B cell (primary cell): ENCODE measurements at regions not wholly inside any gene's neighbourhood (a gene's known extent, or its start where the extent isn't known, plus 50 kb on each side); places are given as distances from the start of the nearest gene placed in this dataset.

ENCODE experiments used
- ATAC-seq: fragments of 200-7000 bp; cut with Tn5 transposase; one replicate; pipeline ENCODE4 v1.10.0; 2021; ENCODE audit warnings: low read depth, mild to moderate bottlenecking, moderate number of reproducible peaks, moderate library complexity
- CTCF ChIA-PET: fragments of 350-600 bp; sonication (Branson Sonifier 250); formaldehyde crosslinking; loops from one replicate; lab custom pipeline; 2021; ENCODE audit warnings: antibody characterized with exemption, inconsistent platforms; lab: Charles Lee
- POLR2A ChIA-PET: fragments of 350-600 bp; sonication (Branson Sonifier 250); formaldehyde crosslinking; loops from one replicate; lab custom pipeline; 2021; ENCODE audit warnings: antibody characterized with exemption; lab: Charles Lee
- DNase-seq: peaks from one replicate; pipeline ENCODE4 v3.0.0; 2013
- H2AFZ ChIP-seq: 2 replicates; pipeline ENCODE4 v1.6.1; 2012; ENCODE audit warnings: mild to moderate bottlenecking, low read depth, low read length; ENCODE audit not compliant: insufficient read depth, poor library complexity, severe bottlenecking
- H3K27ac ChIP-seq, 2 donors: 1 replicate in 1 of 2; 2 replicates in 1 of 2; pipeline ENCODE4 v1.5.1; 2012 to 2013; ENCODE audit warnings: low read length in 2 of 2, mild to moderate bottlenecking in 2 of 2, moderate library complexity in 1 of 2
- H3K27me3 ChIP-seq, 4 experiments: fragments of 200-600 bp in 1 of 4; sonication (generic) in 1 of 4; replicated peaks in 1 of 4; 1 replicate in 2 of 4; 2 replicates in 2 of 4; pipeline versions ENCODE4 v1.6.1 to v1.7.0; 2013 to 2016; ENCODE audit warnings: low read length in 3 of 4, mild to moderate bottlenecking in 2 of 4, mixed read lengths in 1 of 4, moderate library complexity in 1 of 4; ENCODE audit not compliant: insufficient read depth in 4 of 4, control insufficient read depth in 3 of 4; ENCODE audit errors: control extremely low read depth in 1 of 4
- H3K36me3 ChIP-seq, 2 experiments: replicated peaks in 1 of 2; 1 replicate in 1 of 2; 2 replicates in 1 of 2; pipeline versions ENCODE4 v1.6.1 to v1.7.1; 2013; ENCODE audit warnings: low read length in 1 of 2; ENCODE audit not compliant: insufficient read depth in 2 of 2, control insufficient read depth in 1 of 2; ENCODE audit errors: control extremely low read depth in 1 of 2, extremely low read depth in 1 of 2
- H3K4me1 ChIP-seq, 2 donors: fragments of 200-600 bp in 1 of 2; sonication (generic) in 1 of 2; 1 replicate in 1 of 2; 2 replicates in 1 of 2; pipeline versions ENCODE4 v1.5.1 to v1.6.1; 2013 to 2017; ENCODE audit warnings: low read length in 2 of 2; ENCODE audit not compliant: control insufficient read depth in 2 of 2, insufficient read depth in 2 of 2
- H3K4me2 ChIP-seq: replicated peaks from 2 replicates; pipeline ENCODE3; 2012; ENCODE audit warnings: mild to moderate bottlenecking, low read depth, low read length; ENCODE audit not compliant: poor library complexity, severe bottlenecking
- H3K4me3 ChIP-seq, 5 experiments: fragments of 200-600 bp in 1 of 5; sonication (generic) in 1 of 5; 1 replicate in 3 of 5; 2 replicates in 2 of 5; pipeline versions ENCODE4 v1.5.1 to v1.7.0; 2011 to 2016; ENCODE audit warnings: low read length in 4 of 5, mild to moderate bottlenecking in 4 of 5, low read depth in 2 of 5, control low read depth in 1 of 5, moderate library complexity in 1 of 5; ENCODE audit not compliant: insufficient read depth in 1 of 5; ENCODE audit errors: control extremely low read depth in 1 of 5, extremely low read depth in 1 of 5
- H3K79me2 ChIP-seq: fragments of 200-600 bp; sonication (generic); one replicate; pipeline ENCODE4 v1.6.0; 2016; ENCODE audit warnings: low read length; ENCODE audit not compliant: control insufficient read depth, insufficient read depth
- H3K9ac ChIP-seq: fragments of 200-600 bp; sonication (generic); 2 replicates; pipeline ENCODE4 v1.6.1; 2017; ENCODE audit warnings: mild to moderate bottlenecking, low read length, moderate library complexity
- H3K9me3 ChIP-seq, 3 donors: one replicate each; pipeline versions ENCODE4 v1.6.1 to v1.7.1; 2013; ENCODE audit warnings: low read length in 2 of 3; ENCODE audit not compliant: control insufficient read depth in 2 of 3, insufficient read depth in 1 of 3; ENCODE audit errors: control extremely low read depth in 1 of 3
- H4K20me1 ChIP-seq: 2 replicates; pipeline ENCODE4 v1.6.0; 2012; ENCODE audit warnings: mild to moderate bottlenecking, low read length; ENCODE audit not compliant: insufficient read depth, control insufficient read depth, poor library complexity, severe bottlenecking
- H3K27ac Mint-ChIP-seq: one replicate; pipeline ENCODE4 v1.8.0; 2021; ENCODE audit warnings: mixed read lengths
- H3K27me3 Mint-ChIP-seq: one replicate; pipeline ENCODE4 v1.8.0; 2021; ENCODE audit warnings: mixed read lengths
- H3K4me1 Mint-ChIP-seq: one replicate; pipeline ENCODE4 v1.8.0; 2021; ENCODE audit warnings: mixed read lengths
- H3K4me3 Mint-ChIP-seq: one replicate; pipeline ENCODE4 v1.8.0; 2021; ENCODE audit warnings: mixed read lengths
- H3K9me3 Mint-ChIP-seq: one replicate; pipeline ENCODE4 v1.8.0; 2022; ENCODE audit warnings: mixed read lengths; ENCODE audit not compliant: insufficient read depth
- CTCF ChIP-seq: fragments of 200-600 bp; IDR thresholded peaks from one replicate; pipeline ENCODE4 v1.8.0; 2022; ENCODE audit warnings: antibody characterized with exemption, mild to moderate bottlenecking
- EZH2 ChIP-seq: IDR thresholded peaks from 2 replicates; pipeline ENCODE4 v1.6.1; 2012; ENCODE audit warnings: borderline replicate concordance, low read depth, mild to moderate bottlenecking, moderate library complexity, low read length; ENCODE audit not compliant: insufficient read depth, poor library complexity, severe bottlenecking
- WGBS: methylation state at CpG from one replicate; pipeline ENCODE4 v1.1.5; 2013; ENCODE audit warnings: missing lambda C conversion rate; ENCODE audit not compliant: insufficient coverage; 5-methylcytosine and 5-hydroxymethylcytosine counted together
- intact Hi-C: fragments of 100-400 bp; cut with micrococcal nuclease; formaldehyde crosslinking; loops from one replicate; pipeline ENCODE4 v1.10.0; 2022

GRCh38 chr5:71924980-71925379 lies 182.3 kb upstream of the MAP1B start:
- Histone ChIP-seq H2AFZ (no peak overlapping the region), H3K9me3 (peaks cover 0 to 4% (median 0%) of the 10 kb centered on the region in 3 donors)

GRCh38 chr5:71925608-71926091 lies 181.6 kb upstream of the MAP1B start:
- Histone ChIP-seq H3K36me3 (no peaks in the 10 kb centered on the region), H3K4me2 (no peak overlapping the region), H3K79me2 (no peaks in the 10 kb centered on the region), H4K20me1 (no peaks in the 10 kb centered on the region), H3K4me1 (no peaks in the 10 kb centered on the region), H3K9ac (no peak overlapping the region), H3K27me3 (no peaks in the 10 kb centered on the region), H3K27ac (no peak overlapping the region), H2AFZ (no peak overlapping the region), H3K4me3 (no peak overlapping the region), H3K9me3 (peaks cover 0 to 4% (median 0%) of the 10 kb centered on the region in 3 donors)
- Mint-ChIP-seq H3K27me3 (peaks cover 5% of the 10 kb centered on the region), H3K4me1 (no peaks in the 10 kb centered on the region), H3K4me3 (no peak overlapping the region), H3K27ac (no peak overlapping the region), H3K9me3 (no peaks in the 10 kb centered on the region)
- intact Hi-C loops = no loop called here
- POLR2A ChIA-PET = no interaction called here
- TF ChIP-seq EZH2 (no peak), CTCF (no peak)
- ATAC-seq (no peak), DNase-seq (no peak)
- CTCF ChIA-PET = no interaction called here
- WGBS = 80% methylated on average over 2 of the region's 4 CpGs

More at GRCh38 chr5:71924980-71925379, 182.3 kb upstream of the MAP1B start:
- ChIA-PET POLR2A (no interaction called here), CTCF (no interaction called here)
- Histone ChIP-seq H3K4me1 (no peaks in the 10 kb centered on the region), H3K27ac (no peak overlapping the region), H4K20me1 (no peaks in the 10 kb centered on the region), H3K27me3 (no peaks in the 10 kb centered on the region), H3K36me3 (no peaks in the 10 kb centered on the region), H3K9ac (no peak overlapping the region), H3K79me2 (no peaks in the 10 kb centered on the region), H3K4me2 (no peak overlapping the region), H3K4me3 (no peak overlapping the region)
- Mint-ChIP-seq H3K4me3 (no peak overlapping the region), H3K27ac (no peak overlapping the region), H3K9me3 (no peaks in the 10 kb centered on the region), H3K27me3 (peaks cover 5% of the 10 kb centered on the region), H3K4me1 (no peaks in the 10 kb centered on the region)
- TF ChIP-seq EZH2 (no peak), CTCF (no peak)
- DNase-seq (no peak), ATAC-seq (no peak)
- WGBS = 29% methylated on average over 1 of the region's 3 CpGs
- intact Hi-C loops = no loop called here
